ENCODE measurements at regions not wholly inside any gene's neighbourhood (a gene's known extent, or its start where the extent isn't known, plus 50 kb on each side); places are given as distances from the start of the nearest gene placed in this dataset.
A peak's percentile ranks its signal among the peaks of the same experiment; 100 is the strongest.

- no peaks in the 10 kb centered on the region for H3K36me3 ChIP-seq (ENCODE audit: control insufficient read depth, insufficient read depth, low read length)
- FAIRE-seq (no peak), DNase-seq (ENCODE audit: low read depth) (no peak)
- no peaks in the 10 kb centered on the region for H3K27me3 ChIP-seq (ENCODE audit: control insufficient read depth, insufficient read depth, low read length)
- no peak for TF ChIP-seq CTCF (IDR thresholded peaks at IDR 0.05; ENCODE audit: insufficient read depth, low read length, severe bottlenecking)
- no peak overlapping the region for H3K4me3 ChIP-seq (ENCODE audit: low read depth, low read length)
Observed at GRCh38 chr17:12459736-12460135, 206.0 kb upstream of the MYOCD start.

DNA sequence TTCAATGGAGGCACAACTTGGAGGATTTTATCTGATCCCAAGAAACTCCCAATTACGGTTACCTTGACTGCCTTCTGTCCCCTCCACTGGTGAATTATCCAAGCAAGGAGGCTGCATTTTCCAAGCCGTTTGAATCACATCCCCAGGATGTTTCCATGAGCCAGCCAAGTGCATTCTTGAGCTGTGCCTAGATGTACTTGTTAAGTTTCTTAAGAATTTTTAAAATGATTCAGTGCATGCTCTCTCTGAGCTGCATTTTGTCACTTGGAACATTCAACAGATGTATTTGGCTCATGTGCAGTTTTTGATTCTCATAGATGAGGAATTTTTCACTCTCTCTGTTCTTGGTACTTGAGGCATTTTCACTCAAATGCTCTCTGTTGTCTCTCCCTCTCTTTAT, 202.6 kb upstream of the MYOCD start:
- no peak for TF ChIP-seq CTCF (IDR thresholded peaks at IDR 0.05; ENCODE audit: insufficient read depth, low read length, severe bottlenecking)

DNA sequence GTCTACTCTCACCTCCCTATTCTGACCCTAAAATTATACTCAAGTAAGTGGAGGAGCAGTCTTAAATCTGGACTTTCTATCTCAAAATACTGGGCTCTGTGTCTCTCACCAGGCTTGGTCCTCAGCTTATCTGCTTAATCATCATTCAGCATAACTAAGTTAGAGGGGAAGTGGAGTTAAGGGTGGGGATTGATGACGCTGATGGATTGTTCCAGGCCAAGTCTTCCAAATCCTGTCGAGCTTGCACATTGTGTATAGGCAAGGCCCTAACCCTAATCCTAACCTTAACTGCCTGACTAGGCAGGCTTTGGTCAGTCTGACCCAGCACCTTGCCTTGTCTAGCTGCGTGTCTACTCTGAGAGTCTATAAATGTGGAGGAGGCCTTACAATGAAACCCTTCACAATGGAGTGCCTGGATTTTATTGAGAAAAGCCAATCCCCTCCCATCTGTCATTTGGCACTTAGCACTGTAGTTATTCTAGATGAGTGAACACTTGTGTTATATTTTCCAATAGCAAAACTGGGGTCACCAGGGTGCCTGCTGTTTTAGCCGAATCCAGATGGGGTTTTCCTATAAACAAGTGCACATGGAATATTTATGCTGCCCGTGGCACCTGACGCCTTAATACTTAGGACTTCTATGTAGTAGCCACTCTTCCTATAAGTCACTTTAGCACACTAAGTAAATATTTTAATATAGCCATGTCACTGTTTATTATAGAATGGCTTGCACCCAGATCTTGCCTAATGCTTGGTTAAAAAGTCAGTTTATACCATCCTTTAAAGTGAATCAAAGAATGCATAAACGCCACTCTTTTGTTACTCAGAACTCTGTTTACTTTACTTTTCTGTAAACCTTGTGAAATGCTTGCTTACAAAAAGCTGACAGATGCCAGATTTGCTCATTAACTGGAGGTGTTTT, 193.2 kb upstream of the MYOCD start:
- Histone ChIP-seq H3K36me3 (ENCODE audit: control insufficient read depth, insufficient read depth, low read length) (no peaks in the 10 kb centered on the region), H3K27me3 (ENCODE audit: control insufficient read depth, insufficient read depth, low read length) (no peaks in the 10 kb centered on the region), H3K4me3 (ENCODE audit: low read depth, low read length) (no peak overlapping the region)
- TF ChIP-seq CTCF (IDR thresholded peaks at IDR 0.05; ENCODE audit: insufficient read depth, low read length, severe bottlenecking), result no peak
- no peak for FAIRE-seq
- DNase-seq (ENCODE audit: low read depth), result no peak

More for the DNA sequence above, 202.6 kb upstream of the MYOCD start:
- Histone ChIP-seq H3K4me3 (ENCODE audit: low read depth, low read length) (no peak overlapping the region), H3K36me3 (ENCODE audit: control insufficient read depth, insufficient read depth, low read length) (no peaks in the 10 kb centered on the region), H3K27me3 (ENCODE audit: control insufficient read depth, insufficient read depth, low read length) (no peaks in the 10 kb centered on the region)
- no peak for FAIRE-seq
- DNase-seq (ENCODE audit: low read depth), result no peak

GRCh38 chr17:12478311-12478710, 187.4 kb upstream of the MYOCD start:
- FAIRE-seq, result no peak

GRCh38 chr17:12485361-12485906, 180.3 kb upstream of the MYOCD start:
- TF ChIP-seq CTCF (IDR thresholded peaks at IDR 0.05; ENCODE audit: insufficient read depth, low read length, severe bottlenecking), result no peak
- Histone ChIP-seq H3K27me3 (ENCODE audit: control insufficient read depth, insufficient read depth, low read length) (no peaks in the 10 kb centered on the region), H3K36me3 (ENCODE audit: control insufficient read depth, insufficient read depth, low read length) (no peaks in the 10 kb centered on the region), H3K4me3 (ENCODE audit: low read depth, low read length) (no peak overlapping the region)
- DNase-seq (ENCODE audit: low read depth) (peak; percentile 27), FAIRE-seq (no peak)

More at GRCh38 chr17:12478311-12478710, 187.4 kb upstream of the MYOCD start:
- no peak for TF ChIP-seq CTCF (IDR thresholded peaks at IDR 0.05; ENCODE audit: insufficient read depth, low read length, severe bottlenecking)
- Histone ChIP-seq H3K36me3 (ENCODE audit: control insufficient read depth, insufficient read depth, low read length) (no peaks in the 10 kb centered on the region), H3K27me3 (ENCODE audit: control insufficient read depth, insufficient read depth, low read length) (no peaks in the 10 kb centered on the region), H3K4me3 (ENCODE audit: low read depth, low read length) (no peak overlapping the region)
- DNase-seq (ENCODE audit: low read depth), result no peak
